Smooth muscle cell (in vitro differentiated cells): ENCODE measurements at regions not wholly inside any gene's neighbourhood (a gene's known extent, or its start where the extent isn't known, plus 50 kb on each side); places are given as distances from the start of the nearest gene placed in this dataset.
"Not testable (repeated sequence)": the region's sequence is repeated elsewhere in the genome, so short reads cannot be mapped to it uniquely, and the experiment has no call there.

Source experiments
- DNase-seq: peaks from one replicate; lab custom pipeline; 2025; ENCODE audit not compliant: unreplicated experiment; lab: John Stamatoyannopoulos, UW
- H2AFZ ChIP-seq: fragments of 200-600 bp; sonication (generic); 2 replicates; pipeline ENCODE4 v1.6.0; 2016; ENCODE audit warnings: antibody characterized with exemption, low read depth, mild to moderate bottlenecking
- H3F3A ChIP-seq: fragments of 200-600 bp; sonication (generic); 2 replicates; pipeline ENCODE4 v1.6.0; 2017; ENCODE audit warnings: antibody characterized with exemption, low read depth
- H3K27ac ChIP-seq: fragments of 200-600 bp; sonication (generic); 2 replicates; pipeline ENCODE4 v1.5.1; 2016; ENCODE audit warnings: low read depth, mild to moderate bottlenecking
- H3K27me3 ChIP-seq: fragments of 200-600 bp; sonication (generic); 2 replicates; pipeline ENCODE4 v1.6.1; 2016; ENCODE audit warnings: low read depth, mild to moderate bottlenecking
- H3K36me3 ChIP-seq: fragments of 200-600 bp; sonication (generic); 2 replicates; pipeline ENCODE4 v1.5.1; 2016; ENCODE audit warnings: low read depth
- H3K4me1 ChIP-seq: fragments of 200-600 bp; sonication (generic); 2 replicates; pipeline ENCODE4 v1.5.1; 2016; ENCODE audit warnings: low read depth
- H3K4me2 ChIP-seq: fragments of 200-600 bp; sonication (generic); 2 replicates; pipeline ENCODE4 v1.6.0; 2016; ENCODE audit warnings: mild to moderate bottlenecking
- H3K4me3 ChIP-seq: fragments of 200-600 bp; sonication (generic); 2 replicates; pipeline ENCODE4 v1.5.1; 2016; ENCODE audit warnings: mild to moderate bottlenecking
- H3K79me2 ChIP-seq: fragments of 200-600 bp; sonication (generic); 2 replicates; pipeline ENCODE4 v1.6.0; 2016; ENCODE audit warnings: low read depth, mild to moderate bottlenecking
- H3K9ac ChIP-seq: fragments of 200-600 bp; sonication (generic); 2 replicates; pipeline ENCODE4 v1.6.0; 2016; ENCODE audit warnings: low read depth
- H3K9me3 ChIP-seq: fragments of 200-600 bp; sonication (generic); replicated peaks from 2 replicates; pipeline ENCODE4 v1.5.1; 2016; ENCODE audit warnings: low read depth
- H4K20me1 ChIP-seq: fragments of 200-600 bp; sonication (generic); 2 replicates; pipeline ENCODE4 v1.6.0; 2016; ENCODE audit warnings: low read depth
- CTCF ChIP-seq: fragments of 200-600 bp; sonication (generic); IDR thresholded peaks from 2 replicates; pipeline ENCODE4 v1.5.1; 2017; ENCODE audit warnings: borderline replicate concordance, mild to moderate bottlenecking, antibody characterized with exemption; ENCODE audit not compliant: insufficient read depth, poor library complexity, severe bottlenecking
- WGBS: methylation state at CpG from one replicate; pipeline ENCODE4 v1.1.7; 2016; ENCODE audit warnings: low lambda C conversion rate; 5-methylcytosine and 5-hydroxymethylcytosine counted together

- Histone ChIP-seq H3K9me3 (no peaks in the 10 kb centered on the region), H3K4me1 (no peaks in the 10 kb centered on the region), H3K27ac (no peak overlapping the region), H4K20me1 (no peaks in the 10 kb centered on the region), H3K4me2 (no peak overlapping the region), H3K4me3 (no peak overlapping the region), H3K79me2 (no peaks in the 10 kb centered on the region), H3K9ac (no peak overlapping the region), H3F3A (no peaks in the 10 kb centered on the region), H3K36me3 (no peaks in the 10 kb centered on the region), H2AFZ (no peak overlapping the region), H3K27me3 (no peaks in the 10 kb centered on the region)
- 92% methylated on average over 24 of the region's 33 CpGs for WGBS
- no peak for DNase-seq
- TF ChIP-seq CTCF, result no peak
Measured at GRCh38 chr16:29254676-29255495, 151.6 kb downstream of the NPIPB11 start.

DNA sequence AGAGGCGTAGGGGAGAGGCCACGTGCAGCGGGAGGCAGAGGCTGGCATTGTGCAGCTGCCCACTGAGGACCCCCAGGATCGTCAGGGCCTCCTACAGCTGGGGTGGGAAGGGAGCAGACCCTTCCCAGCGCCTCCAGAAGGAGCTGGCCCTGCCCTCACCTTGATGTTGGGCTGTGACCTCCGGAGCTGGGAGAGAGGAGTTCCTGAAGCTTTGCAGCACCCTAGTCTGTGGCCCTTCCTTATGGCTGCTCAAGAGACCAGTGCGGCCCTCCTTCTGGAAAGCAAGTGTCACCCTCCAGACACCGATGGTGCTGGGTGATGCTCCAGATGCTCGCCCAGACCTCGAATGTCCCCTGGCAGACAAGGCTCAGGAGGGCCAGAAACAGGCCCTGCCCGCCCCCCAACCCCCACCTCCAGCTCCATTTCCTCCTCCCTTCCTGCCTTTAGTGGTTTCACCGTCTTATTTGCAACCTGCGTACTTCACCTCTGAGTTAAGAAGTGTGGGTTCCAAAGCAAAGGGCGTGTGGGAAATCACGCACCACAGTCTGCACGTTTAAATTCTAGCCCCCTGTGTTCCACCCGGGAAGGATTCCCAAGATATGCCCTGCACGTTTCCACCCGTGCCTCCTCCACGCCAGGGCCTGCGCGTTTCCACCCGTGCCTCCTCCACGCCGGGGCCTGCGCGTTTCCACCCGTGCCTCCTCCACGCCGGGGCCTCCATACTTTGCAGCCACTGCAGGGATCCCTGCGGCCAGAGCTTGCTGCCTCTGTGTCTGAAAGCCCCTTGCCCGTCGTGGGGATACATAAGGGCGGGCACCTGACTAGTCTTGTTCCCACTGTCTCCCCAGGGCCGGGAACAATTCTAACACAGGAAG, 152.6 kb downstream of the NPIPB11 start:
- DNase-seq, H3K79me2 ChIP-seq, H2AFZ ChIP-seq, H3K27ac ChIP-seq, H4K20me1 ChIP-seq, H3K9ac ChIP-seq, H3K4me1 ChIP-seq, H3K4me3 ChIP-seq, H3F3A ChIP-seq, H3K9me3 ChIP-seq, H3K36me3 ChIP-seq, H3K4me2 ChIP-seq, H3K27me3 ChIP-seq: not testable (repeated sequence)
- 92% methylated on average over 30 of the region's 35 CpGs for WGBS

DNA sequence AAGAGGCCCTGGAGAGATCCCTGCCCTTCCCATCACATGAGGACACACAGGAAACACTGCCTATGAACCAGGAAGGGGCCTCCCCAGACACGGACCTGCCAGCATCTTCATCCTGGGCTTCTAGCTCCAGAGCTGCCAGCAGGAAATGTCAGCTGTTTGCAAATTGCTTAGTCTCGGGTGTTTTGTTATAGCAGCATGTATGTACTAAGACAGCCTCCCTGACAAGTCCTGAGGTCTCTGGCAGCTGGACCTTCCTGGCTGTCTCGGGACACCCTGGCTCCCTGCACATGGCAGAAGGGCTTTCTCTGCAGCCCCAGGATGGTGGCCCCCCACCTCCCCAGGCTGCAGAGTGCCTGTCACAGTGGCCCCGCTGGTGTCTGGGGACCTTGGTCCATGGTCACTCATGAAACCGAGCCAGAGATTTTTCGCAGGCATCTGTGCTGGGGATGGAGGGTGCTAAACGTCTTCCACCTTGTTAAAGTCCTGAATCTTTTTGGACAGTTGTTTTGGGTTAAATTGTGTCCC, 153.4 kb downstream of the NPIPB11 start:
- H3K9me3 ChIP-seq, H3K4me1 ChIP-seq, H3F3A ChIP-seq, H3K9ac ChIP-seq, H3K27ac ChIP-seq, H3K27me3 ChIP-seq, H3K79me2 ChIP-seq, H2AFZ ChIP-seq, H3K36me3 ChIP-seq, H4K20me1 ChIP-seq, DNase-seq, H3K4me2 ChIP-seq, H3K4me3 ChIP-seq: not testable (repeated sequence)
- whole genome bisulfite sequencing, result 93% methylated on average over 7 of the region's 7 CpGs

- H3K4me2 ChIP-seq, H2AFZ ChIP-seq: not testable (repeated sequence)
Measured at GRCh38 chr16:29252311-29252710, 154.2 kb downstream of the NPIPB11 start.

DNA sequence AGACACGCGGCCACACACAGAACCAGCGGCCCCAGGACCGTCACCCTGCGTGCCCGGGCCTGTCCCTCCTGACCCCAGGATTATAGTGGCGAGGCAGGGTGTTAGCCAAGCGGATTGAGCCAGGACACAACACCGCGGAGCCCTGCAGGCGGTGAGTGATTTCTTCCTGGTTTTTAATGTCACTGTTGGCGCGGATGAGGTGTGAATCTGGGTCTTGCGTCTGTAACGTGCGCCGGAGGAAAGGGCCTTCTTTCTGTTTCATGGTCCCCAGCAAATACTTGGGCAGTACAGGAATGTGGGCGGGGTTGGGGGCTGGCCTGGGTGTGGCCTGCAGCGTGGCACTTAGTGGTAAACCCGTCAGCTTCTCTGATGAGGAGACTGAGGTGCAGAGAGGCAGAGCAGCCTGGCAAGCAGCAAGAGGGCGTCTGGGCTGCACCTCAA, 154.9 kb downstream of the NPIPB11 start:
- H3K27ac ChIP-seq, H4K20me1 ChIP-seq, H3K4me2 ChIP-seq, H3K79me2 ChIP-seq, H3K9me3 ChIP-seq, H3K4me3 ChIP-seq, DNase-seq, H3K27me3 ChIP-seq, H3K9ac ChIP-seq, H3K36me3 ChIP-seq, H2AFZ ChIP-seq, H3F3A ChIP-seq, H3K4me1 ChIP-seq: not testable (repeated sequence)
- WGBS, result 55% methylated on average over 21 of the region's 21 CpGs

More at GRCh38 chr16:29252311-29252710, 154.2 kb downstream of the NPIPB11 start:
- DNase-seq, H3K4me1 ChIP-seq, H3F3A ChIP-seq, H3K27me3 ChIP-seq, H3K27ac ChIP-seq, H3K36me3 ChIP-seq, H3K9me3 ChIP-seq, H3K79me2 ChIP-seq, H3K4me3 ChIP-seq, H4K20me1 ChIP-seq, H3K9ac ChIP-seq: not testable (repeated sequence)
- WGBS, result 96% methylated on average over 14 of the region's 14 CpGs

- H3K27me3 ChIP-seq, H2AFZ ChIP-seq, H3K79me2 ChIP-seq, H3F3A ChIP-seq, H3K4me2 ChIP-seq, H3K9ac ChIP-seq, H3K27ac ChIP-seq, H3K36me3 ChIP-seq, DNase-seq, H4K20me1 ChIP-seq, H3K4me1 ChIP-seq, H3K4me3 ChIP-seq, H3K9me3 ChIP-seq: not testable (repeated sequence)
- WGBS, result 83% methylated on average over 17 of the region's 19 CpGs
Measured at GRCh38 chr16:29250923-29251434, 155.5 kb downstream of the NPIPB11 start.

GRCh38 chr16:29250469-29250868, 156.0 kb downstream of the NPIPB11 start:
- H3K36me3 ChIP-seq, H3K79me2 ChIP-seq, H2AFZ ChIP-seq, H3K9me3 ChIP-seq, DNase-seq, H3K27ac ChIP-seq, H3K4me2 ChIP-seq, H3K9ac ChIP-seq, H3K4me3 ChIP-seq, H4K20me1 ChIP-seq, H3K4me1 ChIP-seq, H3K27me3 ChIP-seq, H3F3A ChIP-seq: not testable (repeated sequence)
- WGBS, result 97% methylated on average over 3 of the region's 3 CpGs
